ENCODE measurements at regions not wholly inside any gene's neighbourhood (a gene's known extent, or its start where the extent isn't known, plus 50 kb on each side); places are given as distances from the start of the nearest gene placed in this dataset.

DNA sequence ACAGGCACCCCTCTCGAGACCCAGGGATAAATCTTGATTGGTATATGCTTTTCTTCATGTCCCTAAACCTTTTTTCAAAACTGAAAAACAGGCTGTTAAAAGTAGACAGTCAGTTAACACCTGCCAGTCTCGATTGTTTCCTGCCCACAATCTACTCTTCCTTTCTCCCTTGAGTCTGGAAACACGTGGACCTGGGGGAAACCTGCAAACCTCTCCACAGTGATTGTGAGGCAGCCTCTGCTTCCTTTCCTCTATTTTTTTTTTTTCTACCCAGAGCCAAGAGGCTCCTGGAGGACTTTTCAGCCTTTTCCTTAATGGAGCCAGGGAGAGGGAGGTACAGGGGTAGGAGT lies 69.4 kb upstream of the CLMP start:
- TF ChIP-seq, protein P1, sequence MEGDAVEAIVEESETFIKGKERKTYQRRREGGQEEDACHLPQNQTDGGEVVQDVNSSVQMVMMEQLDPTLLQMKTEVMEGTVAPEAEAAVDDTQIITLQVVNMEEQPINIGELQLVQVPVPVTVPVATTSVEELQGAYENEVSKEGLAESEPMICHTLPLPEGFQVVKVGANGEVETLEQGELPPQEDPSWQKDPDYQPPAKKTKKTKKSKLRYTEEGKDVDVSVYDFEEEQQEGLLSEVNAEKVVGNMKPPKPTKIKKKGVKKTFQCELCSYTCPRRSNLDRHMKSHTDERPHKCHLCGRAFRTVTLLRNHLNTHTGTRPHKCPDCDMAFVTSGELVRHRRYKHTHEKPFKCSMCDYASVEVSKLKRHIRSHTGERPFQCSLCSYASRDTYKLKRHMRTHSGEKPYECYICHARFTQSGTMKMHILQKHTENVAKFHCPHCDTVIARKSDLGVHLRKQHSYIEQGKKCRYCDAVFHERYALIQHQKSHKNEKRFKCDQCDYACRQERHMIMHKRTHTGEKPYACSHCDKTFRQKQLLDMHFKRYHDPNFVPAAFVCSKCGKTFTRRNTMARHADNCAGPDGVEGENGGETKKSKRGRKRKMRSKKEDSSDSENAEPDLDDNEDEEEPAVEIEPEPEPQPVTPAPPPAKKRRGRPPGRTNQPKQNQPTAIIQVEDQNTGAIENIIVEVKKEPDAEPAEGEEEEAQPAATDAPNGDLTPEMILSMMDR (IDR thresholded peaks at IDR 0.05), result no peak
- TF ChIP-seq POLR2A (IDR thresholded peaks at IDR 0.05), result no peak

All from adrenal gland (tissue), 5 donors.